HEK293T (cell line): ENCODE measurements at regions not wholly inside any gene's neighbourhood (a gene's known extent, or its start where the extent isn't known, plus 50 kb on each side); places are given as distances from the start of the nearest gene placed in this dataset.

Experiments used
- CTCF ChIA-PET: fragments of 350-600 bp; formaldehyde crosslinking; extraction: SDS; loops from one replicate; lab custom pipeline; 2021; ENCODE audit warnings: antibody characterized with exemption, inconsistent platforms; lab: Yijun Ruan, JAX
- POLR2A ChIA-PET: fragments of 350-600 bp; formaldehyde crosslinking; extraction: SDS; loops from one replicate; lab custom pipeline; 2020; ENCODE audit warnings: antibody characterized with exemption, inconsistent platforms; lab: Yijun Ruan, JAX
- DNase-seq: peaks from one replicate; pipeline ENCODE4 v3.0.0; 2012; ENCODE audit warnings: mixed read lengths; ENCODE audit errors: extremely low spot score
- ARNT ChIP-seq: fragments of 450-650 bp; IDR thresholded peaks from 2 replicates; pipeline ENCODE4 v1.6.1; 2017; ENCODE audit warnings: mild to moderate bottlenecking
- BHLHE40 ChIP-seq: fragments of 450-650 bp; IDR thresholded peaks from 2 replicates; pipeline ENCODE4 v1.6.1; 2016; ENCODE audit warnings: mild to moderate bottlenecking, moderate library complexity, borderline replicate concordance
- CTBP1 ChIP-seq: fragments of 450-650 bp; IDR thresholded peaks from 2 replicates; pipeline ENCODE4 v1.6.1; 2016; ENCODE audit warnings: borderline replicate concordance
- ELF4 ChIP-seq: fragments of 450-650 bp; IDR thresholded peaks from 2 replicates; pipeline ENCODE4 v1.6.1; 2017; ENCODE audit warnings: antibody characterized with exemption
- FOXA1 ChIP-seq: fragments of 450-650 bp; IDR thresholded peaks from 2 replicates; pipeline ENCODE4 v1.6.1; 2016; ENCODE audit warnings: mild to moderate bottlenecking
- FOXK2 ChIP-seq: fragments of 450-650 bp; IDR thresholded peaks from 2 replicates; pipeline ENCODE4 v1.6.1; 2016; ENCODE audit warnings: mild to moderate bottlenecking
- FOXM1 ChIP-seq: fragments of 450-650 bp; IDR thresholded peaks from 2 replicates; pipeline ENCODE4 v1.6.1; 2017; ENCODE audit warnings: mild to moderate bottlenecking, borderline replicate concordance
- HDGF ChIP-seq: fragments of 450-650 bp; IDR thresholded peaks from 2 replicates; pipeline ENCODE4 v1.6.1; 2017; ENCODE audit warnings: antibody characterized with exemption, borderline replicate concordance
- L3MBTL2 ChIP-seq: fragments of 450-650 bp; conservative IDR thresholded peaks from 2 replicates; pipeline ENCODE4 v1.6.1; 2016; ENCODE audit warnings: mild to moderate bottlenecking
- LEF1 ChIP-seq: fragments of 450-650 bp; IDR thresholded peaks from 2 replicates; pipeline ENCODE4 v1.6.1; 2017; ENCODE audit warnings: mild to moderate bottlenecking, borderline replicate concordance
- NFRKB ChIP-seq: fragments of 450-650 bp; IDR thresholded peaks from 2 replicates; pipeline ENCODE4 v1.6.1; 2016; ENCODE audit warnings: mild to moderate bottlenecking, moderate library complexity
- SP1 ChIP-seq: fragments of 450-650 bp; IDR thresholded peaks from 2 replicates; pipeline ENCODE4 v1.6.1; 2017
- SUZ12 ChIP-seq: fragments of 450-650 bp; IDR thresholded peaks from 2 replicates; pipeline ENCODE4 v1.6.1; 2016; ENCODE audit warnings: mild to moderate bottlenecking
- TARDBP ChIP-seq: fragments of 450-650 bp; IDR thresholded peaks from 2 replicates; pipeline ENCODE4 v1.6.1; 2016
- ZNF384 ChIP-seq: fragments of 450-650 bp; IDR thresholded peaks from 2 replicates; pipeline ENCODE4 v1.6.1; 2016
- TF ChIP-seq, protein P1 (sequence below): fragments of 450-650 bp; IDR thresholded peaks from 2 replicates; pipeline ENCODE4 v1.6.1; 2016

DNA sequence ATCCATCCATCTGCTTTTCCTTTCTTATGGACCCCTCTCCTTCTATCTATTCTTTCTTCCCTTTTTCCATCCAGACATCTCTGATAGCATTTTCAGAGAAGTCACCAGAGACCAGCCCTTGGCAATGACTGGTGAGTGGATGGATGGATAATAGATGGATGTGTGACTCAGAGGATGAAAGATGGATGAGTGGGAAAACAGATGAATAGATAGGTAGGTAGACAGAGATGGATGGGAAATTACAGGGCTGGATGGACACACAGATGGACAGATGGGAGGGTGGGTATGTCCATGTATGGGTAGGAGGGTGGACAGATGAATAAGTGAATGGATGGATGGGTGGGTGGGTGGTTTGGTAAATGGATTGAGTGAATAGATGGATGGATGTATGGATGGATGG, 101.0 kb downstream of the LITAF start:
- ChIA-PET POLR2A (no interaction called here), CTCF (no interaction called here)
- no peak for TF ChIP-seq NFRKB
- no peak for TF ChIP-seq ELF4
- no peak for TF ChIP-seq ZNF384
- no peak for TF ChIP-seq CTBP1
- TF ChIP-seq FOXM1, result no peak
- no peak for TF ChIP-seq SUZ12
- no peak for DNase-seq

- CTCF ChIA-PET, result no interaction called here
- no peak for TF ChIP-seq CTBP1
- no peak for TF ChIP-seq HDGF
- no peak for TF ChIP-seq FOXM1
- no peak for TF ChIP-seq NFRKB
- no peak for TF ChIP-seq SP1
- TF ChIP-seq L3MBTL2, result no peak
- TF ChIP-seq SUZ12, result no peak
- TF ChIP-seq, protein P1, sequence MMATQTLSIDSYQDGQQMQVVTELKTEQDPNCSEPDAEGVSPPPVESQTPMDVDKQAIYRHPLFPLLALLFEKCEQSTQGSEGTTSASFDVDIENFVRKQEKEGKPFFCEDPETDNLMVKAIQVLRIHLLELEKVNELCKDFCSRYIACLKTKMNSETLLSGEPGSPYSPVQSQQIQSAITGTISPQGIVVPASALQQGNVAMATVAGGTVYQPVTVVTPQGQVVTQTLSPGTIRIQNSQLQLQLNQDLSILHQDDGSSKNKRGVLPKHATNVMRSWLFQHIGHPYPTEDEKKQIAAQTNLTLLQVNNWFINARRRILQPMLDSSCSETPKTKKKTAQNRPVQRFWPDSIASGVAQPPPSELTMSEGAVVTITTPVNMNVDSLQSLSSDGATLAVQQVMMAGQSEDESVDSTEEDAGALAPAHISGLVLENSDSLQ, result no peak
- TF ChIP-seq BHLHE40, result no peak
- no peak for TF ChIP-seq ARNT
- TF ChIP-seq ELF4, result no peak
- TF ChIP-seq FOXA1, result no peak
- no peak for TF ChIP-seq TARDBP
- TF ChIP-seq LEF1, result no peak
- TF ChIP-seq ZNF384, result no peak
- no peak for TF ChIP-seq FOXK2
- POLR2A ChIA-PET, result no interaction called here
- DNase-seq, result no peak
Measured at GRCh38 chr16:11487289-11487688, 99.4 kb downstream of the LITAF start.

GRCh38 chr16:11488304-11488703, 98.4 kb downstream of the LITAF start:
- ChIA-PET CTCF (no interaction called here), POLR2A (no interaction called here)
- no peak for TF ChIP-seq BHLHE40
- no peak for TF ChIP-seq ELF4
- TF ChIP-seq SUZ12, result no peak
- no peak for TF ChIP-seq ZNF384
- TF ChIP-seq L3MBTL2, result no peak
- no peak for TF ChIP-seq FOXM1
- TF ChIP-seq SP1, result no peak
- TF ChIP-seq CTBP1, result no peak
- TF ChIP-seq FOXA1, result no peak
- no peak for TF ChIP-seq HDGF
- DNase-seq, result no peak

DNA sequence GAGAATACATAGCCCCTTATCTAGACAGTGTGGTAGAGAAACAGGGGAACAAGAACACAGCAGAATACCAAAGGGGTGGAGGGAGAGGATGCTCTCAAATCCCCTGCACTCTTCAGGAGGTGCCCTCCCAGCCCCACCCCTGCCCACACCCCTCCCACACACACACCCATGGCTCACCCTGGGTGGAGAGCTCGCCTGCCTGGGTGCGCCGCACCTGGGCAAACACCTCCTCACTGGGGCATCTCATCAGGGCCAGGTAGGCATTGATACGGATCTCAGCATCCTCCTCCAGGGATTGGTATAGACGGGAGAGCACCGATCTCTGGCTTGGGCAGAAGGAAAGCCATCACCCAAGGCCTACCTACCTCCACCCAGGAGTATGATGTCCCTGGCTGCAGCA, 95.2 kb downstream of the LITAF start:
- TF ChIP-seq NFRKB (no peak), TARDBP (no peak), FOXK2 (no peak), SP1 (no peak), LEF1 (no peak), HDGF (no peak), BHLHE40 (no peak), L3MBTL2 (no peak), FOXM1 (no peak), ELF4 (no peak), FOXA1 (no peak), SUZ12 (no peak), ZNF384 (no peak), ARNT (no peak), CTBP1 (no peak)
- TF ChIP-seq, protein P1, result no peak
- POLR2A ChIA-PET, result no interaction called here
- CTCF ChIA-PET, result no interaction called here
- no peak for DNase-seq

GRCh38 chr16:11492808-11493530, 93.8 kb downstream of the LITAF start:
- CTCF ChIA-PET, result no interaction called here
- POLR2A ChIA-PET, result no interaction called here

More at GRCh38 chr16:11492808-11493530, 93.8 kb downstream of the LITAF start:
- DNase-seq, result no peak
- TF ChIP-seq SP1, result no peak
- no peak for TF ChIP-seq L3MBTL2
- no peak for TF ChIP-seq ZNF384
- TF ChIP-seq LEF1, result no peak
- TF ChIP-seq ELF4, result no peak
- no peak for TF ChIP-seq NFRKB
- TF ChIP-seq, protein P1, result no peak
- no peak for TF ChIP-seq HDGF
- TF ChIP-seq FOXA1, result no peak
- no peak for TF ChIP-seq ARNT
- no peak for TF ChIP-seq SUZ12
- TF ChIP-seq FOXM1, result no peak
- TF ChIP-seq BHLHE40, result no peak
- no peak for TF ChIP-seq TARDBP
- no peak for TF ChIP-seq FOXK2
- TF ChIP-seq CTBP1, result no peak
